HG02970 (cell line): ENCODE measurements at regions not wholly inside any gene's neighbourhood (a gene's known extent, or its start where the extent isn't known, plus 50 kb on each side); places are given as distances from the start of the nearest gene placed in this dataset.

Experiments used
- ATAC-seq: cut with Tn5 transposase; IDR thresholded peaks from one replicate; pipeline ENCODE4 v1.9.1; 2021; ENCODE audit warnings: mild to moderate bottlenecking, moderate library complexity, moderate number of reproducible peaks; ENCODE audit not compliant: unreplicated experiment, low FRiP score

DNA sequence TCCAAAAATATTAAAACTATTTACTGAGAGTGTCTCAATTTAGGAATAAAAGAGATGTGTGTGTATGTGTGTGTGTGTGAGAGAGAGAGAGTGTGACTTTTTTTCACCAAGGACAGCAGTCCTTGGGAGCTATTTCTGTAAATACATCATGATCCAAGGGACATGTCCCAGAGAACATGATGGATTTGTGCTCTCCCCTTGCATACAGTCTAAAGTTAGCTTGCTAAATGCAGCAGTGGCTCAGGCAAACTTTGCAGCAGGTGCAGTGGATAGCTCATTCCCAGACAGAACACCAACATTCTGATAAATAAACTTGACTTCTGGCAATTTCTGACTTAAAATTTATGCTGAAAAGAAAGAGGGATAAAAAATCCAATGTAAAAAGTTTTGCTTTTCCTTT lies 55.4 kb upstream of the SGCD start:
- no peak for ATAC-seq

DNA sequence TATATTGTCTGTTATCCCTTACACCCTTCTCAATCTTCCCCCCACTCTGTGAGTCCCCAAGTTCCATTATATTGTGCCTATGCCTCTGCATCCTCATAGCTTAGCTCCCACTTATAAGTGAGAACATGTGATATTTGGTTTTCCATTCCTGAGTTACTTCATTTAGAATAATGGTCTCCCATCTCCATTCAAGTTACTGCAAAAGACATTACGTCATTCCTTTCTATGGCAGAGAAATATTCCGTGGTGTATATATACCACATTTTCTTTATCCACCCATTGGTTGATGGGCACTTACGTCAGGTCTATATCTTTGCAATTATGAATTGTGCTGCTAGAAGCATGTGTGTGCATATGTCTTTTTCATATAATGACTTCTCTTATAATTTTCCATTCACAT lies 54.8 kb upstream of the SGCD start:
- ATAC-seq: no peak

DNA sequence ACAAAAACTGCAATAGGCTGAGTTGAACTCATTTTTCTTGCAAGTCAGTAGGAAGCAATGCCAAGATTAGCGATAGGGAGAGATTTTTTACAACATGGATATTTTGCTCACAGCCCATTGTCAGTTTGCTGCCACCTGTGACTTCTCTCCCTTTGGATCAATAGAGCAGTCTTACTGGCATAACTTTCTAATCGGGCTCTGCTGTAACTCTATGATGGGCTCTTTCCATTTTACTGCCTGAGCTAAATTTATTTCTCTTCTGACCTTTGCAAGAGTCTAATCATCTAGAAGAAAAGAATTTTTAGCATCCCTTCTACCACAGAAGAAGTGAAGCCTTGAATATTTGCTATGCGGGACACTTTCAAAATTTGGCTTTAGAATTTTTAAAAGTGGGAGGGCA lies 53.6 kb upstream of the SGCD start:
- ATAC-seq: no peak

DNA sequence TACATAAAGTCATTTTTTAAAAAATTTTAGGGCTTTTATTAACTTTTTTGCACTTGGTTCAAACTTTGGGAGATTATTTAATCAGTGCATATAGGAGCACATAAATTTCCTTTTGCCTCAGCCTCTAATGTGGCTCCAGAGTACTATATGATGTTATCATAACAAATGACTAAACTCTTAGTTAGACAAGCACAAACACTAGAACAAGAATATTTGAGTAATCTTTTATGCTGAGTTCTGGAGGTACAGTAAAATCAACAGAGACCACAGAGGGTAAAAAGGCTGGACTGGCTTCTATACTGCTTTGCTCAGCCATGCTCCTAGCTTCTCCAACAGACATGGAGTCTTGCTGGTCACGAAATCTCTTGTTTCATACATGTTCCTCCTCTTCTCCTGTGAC lies 52.5 kb upstream of the SGCD start:
- ATAC-seq: no peak
